SKM-1 treated with dmso at 0.1 percent for 144 hours (cell line): ENCODE measurements at regions not wholly inside any gene's neighbourhood (a gene's known extent, or its start where the extent isn't known, plus 50 kb on each side); places are given as distances from the start of the nearest gene placed in this dataset.

Experiments used
- DNase-seq: peaks from one replicate; lab custom pipeline; 2025; ENCODE audit not compliant: unreplicated experiment; lab: John Stamatoyannopoulos, UW

DNA sequence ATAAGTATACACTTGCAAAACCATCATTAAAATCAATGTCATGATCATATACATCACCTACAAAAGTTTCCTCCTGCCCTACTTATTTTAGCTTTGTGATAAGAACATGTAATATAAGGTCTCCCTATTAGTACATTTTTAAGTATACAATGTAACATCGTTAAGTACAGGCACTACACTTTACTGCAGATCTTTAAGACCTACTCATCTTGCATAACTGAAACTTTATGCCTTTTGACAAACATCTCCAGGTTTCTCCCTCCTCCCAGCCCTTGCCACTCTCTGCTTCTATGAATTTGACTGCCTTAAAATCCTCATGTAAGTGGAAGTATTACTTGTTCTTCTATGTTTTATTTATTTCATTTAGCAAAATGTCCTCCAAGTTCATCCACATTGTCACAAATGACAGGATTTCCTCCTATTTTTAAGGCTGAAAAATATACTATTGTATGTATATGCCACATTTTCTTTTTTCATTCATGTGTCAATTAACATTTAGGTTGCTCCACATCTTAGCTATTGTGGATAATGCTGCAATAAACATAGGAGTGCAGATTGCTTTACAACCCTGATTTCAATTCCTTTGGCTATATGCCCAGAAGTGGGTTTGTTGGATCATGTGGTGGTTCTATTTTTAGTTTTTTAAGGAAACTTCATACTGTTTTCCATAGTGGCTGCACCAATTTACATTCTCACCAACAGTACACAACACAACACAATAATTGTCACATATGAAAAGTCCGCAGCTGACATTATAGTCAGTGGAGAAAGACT is 471.1 kb upstream of the ANO3 start:
- DNase-seq = no peak

DNA sequence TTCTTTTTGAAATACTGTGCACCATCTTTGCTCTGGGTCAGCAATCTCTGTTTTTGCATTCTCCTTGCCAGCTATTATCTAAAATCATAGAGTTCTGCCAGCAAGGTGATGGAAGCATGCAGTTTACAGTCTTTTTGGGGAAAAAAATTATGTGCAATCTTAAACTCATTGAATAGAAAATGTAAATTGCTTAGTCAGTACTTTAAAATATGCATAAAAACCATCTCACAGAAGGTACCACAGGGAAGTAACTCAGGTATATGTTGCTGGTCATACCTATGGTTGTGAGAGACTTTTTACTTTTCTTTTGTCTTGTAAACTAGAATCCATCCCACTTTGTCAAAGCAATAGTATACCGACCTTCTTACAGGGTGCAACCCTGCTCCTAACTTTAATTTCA is 469.8 kb upstream of the ANO3 start:
- no peak for DNase-seq

DNA sequence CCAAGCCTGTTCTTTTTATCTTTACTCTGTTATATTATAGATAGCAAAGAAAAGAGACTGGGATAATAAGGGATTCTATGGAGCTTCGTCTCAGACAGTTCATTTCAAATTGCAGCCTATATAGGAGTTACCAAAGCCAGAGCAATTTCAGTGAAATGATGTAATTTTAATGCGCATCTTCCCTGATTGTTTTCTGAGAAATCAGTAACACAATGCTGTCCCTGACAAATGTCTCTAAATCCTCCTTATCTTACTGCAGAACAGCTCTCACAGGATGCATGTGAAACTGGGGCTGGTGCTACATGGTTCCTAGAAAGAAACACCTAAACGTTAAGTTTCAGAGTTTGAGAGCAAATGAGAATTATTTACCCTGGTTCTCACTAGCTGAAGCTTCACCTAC is 467.9 kb upstream of the ANO3 start:
- no peak for DNase-seq

DNA sequence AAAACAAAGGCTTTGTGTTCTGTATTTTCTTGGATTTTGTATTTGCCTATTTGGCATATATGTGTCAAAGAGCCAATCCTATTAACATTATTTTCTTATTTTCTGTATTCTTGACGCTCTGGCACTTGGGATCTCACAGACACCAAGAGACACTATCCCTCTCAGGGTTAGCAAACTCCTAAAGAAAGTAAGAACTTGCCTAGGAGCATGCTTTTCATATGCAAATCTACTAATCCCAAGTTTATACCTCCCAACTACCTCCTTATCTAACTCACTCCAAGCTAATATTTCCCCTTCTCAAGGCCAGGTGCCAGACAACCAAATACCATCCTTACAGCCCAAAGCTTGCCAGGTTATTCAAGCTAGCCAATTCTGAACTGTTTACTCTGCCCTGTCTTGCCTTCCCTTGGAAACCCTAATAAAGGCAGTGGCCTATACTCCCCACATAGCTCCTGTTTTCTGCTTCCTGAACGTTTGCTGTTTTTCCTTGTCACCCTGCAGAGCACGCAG is 455.4 kb upstream of the ANO3 start:
- DNase-seq = no peak

DNA sequence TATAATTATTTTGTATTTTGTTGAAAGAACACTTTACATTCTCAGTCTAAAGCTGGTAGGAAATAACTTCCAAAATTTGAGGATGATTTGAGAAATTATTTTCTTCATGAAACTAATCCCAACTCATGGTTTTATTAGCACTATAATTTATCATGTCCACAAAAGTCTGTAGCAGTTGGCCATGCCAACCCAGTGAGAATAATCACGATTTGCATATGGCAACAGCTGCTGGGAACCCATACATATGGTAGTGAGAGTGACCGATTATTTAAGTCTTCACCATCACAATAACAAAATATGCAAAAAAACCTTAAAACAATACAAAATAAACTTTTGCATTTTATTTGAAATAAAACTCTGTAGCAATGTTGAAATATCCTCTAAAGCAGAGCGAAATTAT is 445.9 kb upstream of the ANO3 start:
- no peak for DNase-seq

DNA sequence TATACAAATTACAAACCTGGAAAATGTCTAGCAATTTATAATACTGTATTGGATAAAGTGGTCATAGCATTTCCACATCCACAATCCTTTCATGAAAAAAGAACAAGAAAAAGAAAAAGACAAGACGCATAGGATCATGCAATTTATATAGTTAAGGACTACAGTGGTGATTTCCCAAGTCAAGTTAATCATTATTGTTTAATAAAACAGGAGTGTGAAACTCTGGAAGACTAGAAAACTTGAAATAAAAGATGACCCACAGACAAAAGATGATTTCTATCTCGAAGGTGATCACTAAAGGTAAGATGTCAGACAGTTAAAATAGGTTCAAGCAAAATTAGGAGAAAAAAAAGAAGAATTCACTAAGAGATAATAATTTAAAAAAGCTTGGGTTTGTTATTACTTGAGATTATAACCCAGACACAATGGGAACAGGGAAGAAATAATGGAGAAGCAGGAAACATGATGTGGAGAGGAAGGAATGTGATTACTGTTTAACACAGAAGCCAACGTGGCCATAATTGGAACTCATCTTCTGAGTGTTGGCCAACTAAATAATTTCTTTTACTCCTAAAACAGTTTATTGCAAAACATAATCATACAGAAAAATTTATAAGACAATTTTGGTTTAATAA is 441.2 kb upstream of the ANO3 start:
- DNase-seq = no peak

DNA sequence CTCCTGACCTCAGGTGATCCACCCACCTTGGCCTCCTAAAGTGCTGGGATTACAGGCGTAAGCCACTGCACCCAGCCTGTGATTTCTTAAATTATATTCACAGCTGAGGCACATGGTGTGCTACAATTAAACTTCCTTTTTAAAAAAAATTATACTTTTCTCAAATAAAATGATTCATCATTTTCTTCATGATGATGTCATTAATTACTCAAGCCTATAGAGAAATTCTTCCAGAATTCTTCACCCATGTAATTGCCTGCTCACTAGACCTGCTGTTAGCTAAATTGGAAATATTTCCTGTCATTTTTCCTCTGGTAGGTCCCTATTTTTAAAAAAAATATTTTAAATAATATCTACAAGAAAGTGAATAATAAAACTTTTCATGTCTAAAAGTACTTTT is 440.0 kb upstream of the ANO3 start:
- no peak for DNase-seq

DNA sequence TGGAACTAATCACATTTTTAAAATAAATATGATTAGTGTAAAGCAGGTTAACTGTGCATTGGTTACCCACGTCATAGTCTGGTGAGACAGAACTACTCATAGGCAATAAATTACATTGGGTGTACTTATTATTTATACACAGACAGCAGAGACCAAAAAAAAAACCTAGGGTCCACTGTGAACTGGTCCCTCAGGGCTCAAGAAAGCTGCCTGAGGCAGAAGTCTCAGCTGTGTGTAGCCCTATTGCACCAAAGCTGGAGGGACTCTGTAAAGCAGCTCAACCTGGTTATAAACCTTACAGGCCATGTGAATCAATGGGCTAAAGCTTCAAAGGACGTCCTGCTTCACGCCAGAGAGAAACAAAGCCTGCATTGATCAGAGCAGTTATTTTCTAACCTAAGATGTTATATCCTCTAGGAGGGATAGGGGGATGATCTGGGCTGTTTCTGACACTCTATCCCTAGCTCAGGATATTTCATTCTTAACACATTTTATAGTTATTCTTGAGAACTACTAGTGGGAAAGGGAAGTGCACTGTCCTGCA is 432.2 kb upstream of the ANO3 start:
- no peak for DNase-seq

DNA sequence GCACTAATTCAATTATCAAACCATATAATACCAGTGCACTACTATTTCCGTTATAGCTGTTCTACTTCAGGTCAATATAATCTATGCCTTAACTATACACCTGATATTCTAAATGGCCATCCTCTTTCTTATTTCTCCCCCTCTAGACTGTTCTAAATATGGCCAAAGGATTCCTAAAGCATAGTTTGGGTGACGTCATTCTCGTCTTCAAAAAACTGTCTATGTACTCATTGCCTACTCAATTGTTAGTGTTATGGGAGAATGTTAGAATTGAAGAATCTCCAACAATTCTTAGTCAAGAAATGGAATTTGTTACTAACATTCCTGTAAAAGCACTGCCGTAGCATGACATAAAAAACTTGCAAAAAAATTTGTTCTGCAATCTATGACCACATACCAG is 431.1 kb upstream of the ANO3 start:
- no peak for DNase-seq

DNA sequence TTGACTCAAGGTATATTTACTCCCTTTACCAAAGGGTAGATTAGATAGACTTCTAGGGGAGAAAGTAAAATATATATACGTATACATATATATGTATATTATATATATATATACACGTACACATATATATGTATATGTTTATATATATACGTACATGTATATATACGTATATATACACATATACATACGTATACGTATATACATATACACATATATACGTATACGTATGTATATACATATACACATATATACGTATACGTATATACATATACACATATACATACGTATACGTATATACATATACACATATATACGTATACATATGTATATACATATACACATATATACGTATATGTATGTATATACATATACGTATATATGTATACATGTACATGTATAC is 430.5 kb upstream of the ANO3 start:
- DNase-seq = no peak

DNA sequence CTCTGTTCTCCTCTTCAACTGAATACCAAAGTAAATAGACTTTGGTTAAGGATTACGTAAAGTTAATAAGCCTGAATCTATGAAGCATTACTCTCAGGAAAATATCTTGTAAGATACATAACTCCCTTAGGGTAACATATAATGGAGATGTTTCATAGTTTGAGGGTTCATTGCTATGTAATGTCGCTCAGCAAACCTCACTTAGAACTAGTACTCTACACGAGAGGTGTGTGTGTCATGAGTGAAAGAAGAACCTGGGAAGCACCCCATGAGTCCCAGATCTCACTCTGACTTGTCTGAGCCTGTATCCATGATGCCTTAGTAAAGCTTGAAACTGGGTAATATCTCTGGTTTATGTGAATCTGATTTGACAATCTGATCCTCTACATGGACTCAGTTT is 429.5 kb upstream of the ANO3 start:
- DNase-seq = no peak

DNA sequence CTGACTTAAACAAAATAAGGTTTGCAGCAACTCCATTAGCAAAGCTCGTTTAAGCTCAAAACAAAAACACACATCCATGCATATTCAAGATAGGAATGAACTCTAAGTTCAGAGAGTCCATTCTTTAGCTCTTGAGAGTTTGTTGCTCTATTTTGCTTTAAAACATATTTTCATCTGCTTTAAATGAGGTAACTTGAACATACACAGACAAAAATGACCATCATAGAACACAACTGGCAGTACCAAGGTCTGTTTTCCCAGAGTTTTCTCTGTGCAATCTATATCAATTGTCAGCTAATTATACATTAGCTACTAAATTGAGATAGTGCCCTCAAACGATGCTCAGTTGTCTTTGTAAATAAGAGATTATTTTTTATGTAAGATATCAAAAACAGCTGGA is 423.2 kb upstream of the ANO3 start:
- DNase-seq = no peak

DNA sequence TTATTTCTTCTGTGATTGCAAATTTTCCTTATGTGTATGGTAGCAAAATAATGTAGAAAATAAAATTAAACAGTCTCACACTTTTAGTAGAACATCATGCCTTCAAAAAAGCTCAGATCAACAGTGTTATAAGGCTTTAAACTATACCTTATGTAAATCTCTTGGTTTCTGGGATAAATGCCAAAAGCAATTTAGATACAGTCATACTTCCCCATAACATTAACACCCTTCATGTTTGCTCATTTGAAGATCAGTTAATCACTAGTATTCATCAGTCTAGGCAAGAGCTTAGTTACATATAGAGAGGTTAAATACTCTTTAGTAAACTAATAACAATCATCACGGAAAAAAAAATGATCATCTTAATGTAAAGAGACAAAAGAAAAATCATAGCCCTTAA is 421.8 kb upstream of the ANO3 start:
- DNase-seq = no peak

DNA sequence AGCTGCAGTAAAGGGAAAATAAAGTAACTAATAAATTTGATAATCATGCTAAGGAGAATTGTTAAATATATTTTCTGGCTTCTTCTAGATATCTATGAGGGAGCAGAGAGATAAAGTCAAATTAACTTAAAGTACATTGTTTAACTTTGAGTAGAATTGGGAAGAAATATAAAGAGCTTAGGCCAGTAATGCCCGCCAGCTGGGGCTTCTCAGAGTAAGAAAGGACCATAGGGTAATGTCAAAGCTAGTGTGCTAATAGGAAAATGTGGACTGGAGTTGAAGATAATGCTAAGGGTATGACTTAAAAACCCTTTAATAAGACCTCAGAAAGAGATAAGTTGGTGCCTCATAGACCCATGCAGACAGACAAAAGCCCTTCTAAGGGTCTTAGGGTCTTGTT is 411.6 kb upstream of the ANO3 start:
- DNase-seq = no peak

DNA sequence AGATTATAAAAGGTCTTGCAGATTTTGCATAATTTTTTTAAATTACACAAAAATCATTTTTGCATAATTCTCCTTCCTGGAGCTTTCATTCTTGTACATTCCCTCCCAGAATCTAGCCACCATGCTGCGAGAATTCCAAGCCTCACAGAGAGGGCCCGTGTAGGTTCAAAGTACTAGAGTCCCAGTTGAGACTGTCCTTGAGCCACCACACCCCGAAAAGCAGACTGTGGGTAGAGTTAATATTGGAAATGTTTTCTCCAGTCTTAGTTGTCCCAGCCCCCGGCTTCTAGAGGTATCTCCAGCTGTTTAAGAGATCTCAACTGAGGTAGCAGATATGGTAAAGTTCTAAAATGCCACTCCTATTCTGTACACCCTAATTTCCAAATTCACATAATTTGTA is 407.3 kb upstream of the ANO3 start:
- no peak for DNase-seq

DNA sequence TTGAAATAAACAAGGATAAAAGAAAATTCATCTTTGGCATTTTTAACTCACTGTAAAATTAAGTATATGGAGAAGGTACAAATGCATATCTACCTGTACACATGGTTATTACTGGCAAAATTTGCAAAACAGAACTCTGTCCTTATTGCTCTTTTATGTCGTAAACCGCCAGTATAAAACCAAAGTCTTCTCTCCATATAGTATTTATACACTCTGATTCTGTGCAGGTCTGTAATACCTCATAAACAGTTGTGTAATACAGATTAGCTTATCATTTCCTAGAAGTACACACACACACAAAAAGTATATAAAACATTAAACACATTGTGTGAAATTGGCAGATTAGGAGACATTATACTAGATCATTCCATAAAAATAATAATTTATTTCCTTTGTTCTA is 406.6 kb upstream of the ANO3 start:
- no peak for DNase-seq

DNA sequence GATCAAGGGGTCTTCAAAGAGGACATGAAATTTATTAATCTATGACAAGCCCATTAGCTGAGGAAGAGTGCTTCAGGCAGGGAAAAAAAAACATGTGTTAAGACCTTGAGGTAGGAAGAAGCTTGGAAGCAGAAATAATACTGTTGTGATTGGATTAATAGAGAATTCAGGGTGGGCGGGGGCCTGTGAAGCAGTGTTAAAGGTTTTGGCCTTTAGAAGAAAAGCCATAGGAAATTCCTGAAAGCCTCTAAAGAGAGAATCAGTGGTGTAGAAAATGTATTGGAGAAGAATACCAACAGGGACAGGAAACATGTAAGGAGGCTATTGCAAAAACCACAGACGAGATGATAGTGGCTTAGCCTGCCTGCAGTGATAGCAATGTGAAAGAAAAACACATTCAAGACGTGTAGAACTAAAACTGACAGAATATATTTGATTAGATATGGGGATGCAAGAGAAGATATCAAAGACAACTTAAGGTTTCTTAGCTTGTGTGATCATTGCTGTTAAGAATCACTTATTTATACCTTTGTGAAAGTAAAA is 404.4 kb upstream of the ANO3 start:
- no peak for DNase-seq

DNA sequence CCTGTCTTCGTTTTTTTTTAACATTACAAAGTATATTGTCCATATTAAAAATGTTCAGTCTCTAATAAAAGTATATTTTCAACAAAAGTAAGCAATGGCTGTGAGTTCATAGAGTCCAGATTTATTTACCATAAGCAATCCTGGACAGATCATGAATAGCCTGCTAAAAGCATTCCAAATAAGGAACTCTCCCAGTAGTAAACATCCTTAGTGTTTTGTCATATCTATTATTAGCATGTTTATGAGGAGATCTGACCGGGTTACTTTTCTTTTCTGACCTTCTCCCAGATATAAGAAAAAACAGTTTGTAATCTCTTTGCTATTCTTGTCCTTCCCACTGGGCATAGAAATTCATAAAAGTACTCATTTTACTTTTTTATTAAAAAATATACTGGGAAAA is 403.9 kb upstream of the ANO3 start:
- DNase-seq = no peak

DNA sequence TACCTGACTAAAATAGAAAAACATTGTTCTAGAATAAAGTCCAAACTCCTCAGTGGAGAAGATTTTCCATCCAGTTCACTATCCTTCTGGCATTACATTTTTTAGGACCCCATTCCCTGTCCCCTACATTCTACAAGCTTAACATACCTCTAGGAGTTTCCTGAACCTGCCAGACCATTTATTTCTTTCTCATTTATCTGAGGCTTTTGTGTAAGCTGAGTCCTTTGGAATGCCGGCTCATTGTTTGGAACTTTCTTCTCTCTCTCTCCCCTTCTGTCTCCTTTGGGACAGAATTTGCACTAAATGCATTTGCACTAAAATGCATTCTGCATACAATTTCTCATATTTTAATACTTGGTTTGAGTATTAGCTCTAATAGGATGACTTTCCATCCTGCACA is 393.0 kb upstream of the ANO3 start:
- DNase-seq = no peak

DNA sequence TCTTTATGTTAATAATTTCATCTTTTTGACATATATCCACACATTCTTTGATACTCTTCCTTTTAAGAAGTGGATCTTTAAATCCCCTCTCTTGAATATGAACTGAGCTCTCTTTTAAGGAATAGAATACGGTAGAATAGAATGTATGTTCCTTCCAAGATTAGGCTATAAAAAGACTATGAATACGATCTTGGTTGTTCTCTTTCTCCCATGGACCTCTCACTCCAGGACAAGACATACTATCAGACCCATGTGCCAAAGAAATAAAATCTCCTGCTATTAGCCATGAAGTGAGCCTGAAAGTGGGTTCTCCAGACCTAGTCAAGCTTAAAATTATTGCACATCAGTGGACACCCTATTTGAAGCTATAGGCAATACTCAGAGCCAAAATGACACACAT is 392.2 kb upstream of the ANO3 start:
- DNase-seq = no peak

DNA sequence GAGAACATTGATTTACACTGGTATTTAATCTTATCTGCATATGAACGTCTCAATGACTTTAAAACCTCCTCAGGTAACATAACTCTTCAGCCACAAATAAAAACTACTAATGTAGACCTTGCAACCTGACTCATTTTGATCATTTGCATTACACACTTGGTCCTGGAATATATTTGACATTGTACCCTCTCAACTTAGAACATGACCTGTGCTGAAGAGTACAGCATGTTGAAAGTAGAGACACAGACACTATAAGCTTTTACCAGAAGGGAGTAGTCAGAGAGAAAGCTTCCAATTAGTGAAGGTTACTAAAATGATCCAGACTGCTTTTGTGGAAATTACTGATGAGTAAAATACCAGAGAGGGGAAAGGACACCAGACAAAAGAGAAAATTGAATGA is 390.6 kb upstream of the ANO3 start:
- no peak for DNase-seq

DNA sequence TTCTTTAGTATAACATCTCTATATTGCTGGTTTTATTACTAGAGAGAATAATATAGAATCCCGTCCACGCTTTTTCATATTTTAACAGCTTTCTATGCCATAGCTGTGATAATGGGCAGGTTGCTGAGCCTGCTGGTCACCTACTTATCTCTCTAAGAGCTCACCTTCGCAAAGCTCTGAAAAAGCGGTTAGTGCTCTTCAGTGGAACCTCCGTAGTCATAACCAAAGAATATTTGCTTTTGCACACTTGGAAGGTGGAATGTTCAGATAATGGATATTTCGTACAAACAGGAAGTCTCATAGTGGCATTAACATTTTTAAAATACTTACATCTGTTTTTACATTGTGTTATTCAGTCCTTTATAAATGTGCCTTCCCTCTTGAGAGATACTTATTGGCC is 388.9 kb upstream of the ANO3 start:
- DNase-seq = no peak
